NCI-H146 (cell line): ENCODE measurements at regions not wholly inside any gene's neighbourhood (a gene's known extent, or its start where the extent isn't known, plus 50 kb on each side); places are given as distances from the start of the nearest gene placed in this dataset.
"Not testable (repeated sequence)": the region's sequence is repeated elsewhere in the genome, so short reads cannot be mapped to it uniquely, and the experiment has no call there.

Source experiments
- DNase-seq: peaks from one replicate; lab custom pipeline; 2025; lab: John Stamatoyannopoulos, UW

GRCh38 chr2:51894584-51894983 is 862.7 kb upstream of the NRXN1 start:
- DNase-seq = not testable (repeated sequence)

- DNase-seq = no peak
Observed at GRCh38 chr2:51888120-51888519, 856.2 kb upstream of the NRXN1 start.

- no peak for DNase-seq
Observed at GRCh38 chr2:51881673-51882072, 849.7 kb upstream of the NRXN1 start.

GRCh38 chr2:51880153-51880552 is 848.2 kb upstream of the NRXN1 start:
- DNase-seq = no peak

GRCh38 chr2:51866361-51866760 is 834.4 kb upstream of the NRXN1 start:
- no peak for DNase-seq

- no peak for DNase-seq
Observed at GRCh38 chr2:51859260-51859659, 827.3 kb upstream of the NRXN1 start.

- DNase-seq = no peak
Observed at GRCh38 chr2:51855683-51856082, 823.8 kb upstream of the NRXN1 start.

GRCh38 chr2:51846796-51847195 is 814.9 kb upstream of the NRXN1 start:
- DNase-seq = no peak

GRCh38 chr2:51846018-51846417 is 814.1 kb upstream of the NRXN1 start:
- DNase-seq = no peak

GRCh38 chr2:51844596-51844995 is 812.7 kb upstream of the NRXN1 start:
- DNase-seq = no peak

- DNase-seq = no peak
Observed at GRCh38 chr2:51829477-51829876, 797.5 kb upstream of the NRXN1 start.

- DNase-seq = no peak
Observed at GRCh38 chr2:51825823-51826222, 793.9 kb upstream of the NRXN1 start.

GRCh38 chr2:51813247-51813646 is 781.3 kb upstream of the NRXN1 start:
- no peak for DNase-seq

GRCh38 chr2:51812138-51812866 is 780.4 kb upstream of the NRXN1 start:
- no peak for DNase-seq

GRCh38 chr2:51810197-51810596 is 778.3 kb upstream of the NRXN1 start:
- no peak for DNase-seq

GRCh38 chr2:51807229-51807628 is 775.3 kb upstream of the NRXN1 start:
- no peak for DNase-seq

- DNase-seq = peak; percentile 98
Observed at GRCh38 chr2:51795248-51795888, 763.4 kb upstream of the NRXN1 start.

- DNase-seq = peak; percentile 88
Observed at GRCh38 chr2:51791496-51791895, 759.6 kb upstream of the NRXN1 start.

- DNase-seq = peak; percentile 49
Observed at GRCh38 chr2:51790854-51791253, 758.9 kb upstream of the NRXN1 start.

- DNase-seq = peak; percentile 2
Observed at GRCh38 chr2:51789918-51790317, 758.0 kb upstream of the NRXN1 start.

GRCh38 chr2:51782921-51783765 is 751.2 kb upstream of the NRXN1 start:
- peak; percentile 60 for DNase-seq

GRCh38 chr2:51781691-51782090 is 749.8 kb upstream of the NRXN1 start:
- no peak for DNase-seq

GRCh38 chr2:51780353-51780752 is 748.4 kb upstream of the NRXN1 start:
- no peak for DNase-seq
